ENCODE measurements at regions not wholly inside any gene's neighbourhood (a gene's known extent, or its start where the extent isn't known, plus 50 kb on each side); places are given as distances from the start of the nearest gene placed in this dataset.

- H3K27ac Mint-ChIP-seq (ENCODE audit: unreplicated experiment) = no peak overlapping the region
- H3K9me3 Mint-ChIP-seq = no peaks in the 10 kb centered on the region
- no peaks in the 10 kb centered on the region for H3K36me3 Mint-ChIP-seq (ENCODE audit: low read depth)
- H3K27me3 Mint-ChIP-seq (ENCODE audit: low read depth) = peaks cover 6% of the 10 kb centered on the region
- peaks cover 9% of the 10 kb centered on the region for H3K4me1 Mint-ChIP-seq
- DNase-seq (ENCODE audit: low read depth, low spot score) = no peak
- no peak overlapping the region for H3K4me3 Mint-ChIP-seq
- no peak for TF ChIP-seq CTCF (conservative IDR thresholded peaks at IDR 0.05)
Observed at GRCh38 chr10:121205625-121206024, 354.5 kb downstream of the WDR11 start.

GRCh38 chr10:121211446-121211845, 360.3 kb downstream of the WDR11 start:
- TF ChIP-seq CTCF (conservative IDR thresholded peaks at IDR 0.05) = no peak
- H3K27ac Mint-ChIP-seq (ENCODE audit: unreplicated experiment) = no peak overlapping the region
- H3K4me3 Mint-ChIP-seq = no peak overlapping the region
- H3K9me3 Mint-ChIP-seq = no peaks in the 10 kb centered on the region
- no peaks in the 10 kb centered on the region for H3K27me3 Mint-ChIP-seq (ENCODE audit: low read depth)
- no peaks in the 10 kb centered on the region for H3K36me3 Mint-ChIP-seq (ENCODE audit: low read depth)
- DNase-seq (ENCODE audit: low read depth, low spot score) = no peak
- peaks cover 1% of the 10 kb centered on the region for H3K4me1 Mint-ChIP-seq

- H3K27me3 Mint-ChIP-seq (ENCODE audit: low read depth) = no peaks in the 10 kb centered on the region
- H3K4me3 Mint-ChIP-seq = no peak overlapping the region
- H3K36me3 Mint-ChIP-seq (ENCODE audit: low read depth) = no peaks in the 10 kb centered on the region
- no peak for TF ChIP-seq CTCF (conservative IDR thresholded peaks at IDR 0.05)
- H3K4me1 Mint-ChIP-seq = no peaks in the 10 kb centered on the region
- H3K27ac Mint-ChIP-seq (ENCODE audit: unreplicated experiment) = no peak overlapping the region
- no peak for DNase-seq (ENCODE audit: low read depth, low spot score)
- H3K9me3 Mint-ChIP-seq = no peaks in the 10 kb centered on the region
Observed at GRCh38 chr10:121213437-121213836, 362.3 kb downstream of the WDR11 start.

- no peak for TF ChIP-seq CTCF (conservative IDR thresholded peaks at IDR 0.05)
- Mint-ChIP-seq H3K9me3 (no peaks in the 10 kb centered on the region), H3K36me3 (ENCODE audit: low read depth) (no peaks in the 10 kb centered on the region), H3K27ac (ENCODE audit: unreplicated experiment) (no peak overlapping the region), H3K4me3 (no peak overlapping the region), H3K4me1 (no peaks in the 10 kb centered on the region), H3K27me3 (ENCODE audit: low read depth) (no peaks in the 10 kb centered on the region)
- no peak for DNase-seq (ENCODE audit: low read depth, low spot score)
Observed at GRCh38 chr10:121216295-121216694, 365.1 kb downstream of the WDR11 start.

- H3K27ac Mint-ChIP-seq (ENCODE audit: unreplicated experiment) = no peak overlapping the region
- H3K4me1 Mint-ChIP-seq = no peaks in the 10 kb centered on the region
- H3K36me3 Mint-ChIP-seq (ENCODE audit: low read depth) = no peaks in the 10 kb centered on the region
- no peak for DNase-seq (ENCODE audit: low read depth, low spot score)
- H3K4me3 Mint-ChIP-seq = no peak overlapping the region
- TF ChIP-seq CTCF (conservative IDR thresholded peaks at IDR 0.05) = no peak
- no peaks in the 10 kb centered on the region for H3K27me3 Mint-ChIP-seq (ENCODE audit: low read depth)
- no peaks in the 10 kb centered on the region for H3K9me3 Mint-ChIP-seq
Observed at GRCh38 chr10:121216721-121217181, 365.6 kb downstream of the WDR11 start.

- H3K27me3 Mint-ChIP-seq (ENCODE audit: low read depth) = no peaks in the 10 kb centered on the region
- no peak overlapping the region for H3K4me3 Mint-ChIP-seq
- H3K36me3 Mint-ChIP-seq (ENCODE audit: low read depth) = no peaks in the 10 kb centered on the region
- no peak for TF ChIP-seq CTCF (conservative IDR thresholded peaks at IDR 0.05)
- no peak overlapping the region for H3K27ac Mint-ChIP-seq (ENCODE audit: unreplicated experiment)
- H3K9me3 Mint-ChIP-seq = no peaks in the 10 kb centered on the region
- no peaks in the 10 kb centered on the region for H3K4me1 Mint-ChIP-seq
- DNase-seq (ENCODE audit: low read depth, low spot score) = no peak
Observed at GRCh38 chr10:121217331-121217730, 366.2 kb downstream of the WDR11 start.
